ENCODE measurements at regions not wholly inside any gene's neighbourhood (a gene's known extent, or its start where the extent isn't known, plus 50 kb on each side); places are given as distances from the start of the nearest gene placed in this dataset.

GRCh38 chrX:14235004-14235403, 205.3 kb upstream of the GEMIN8 start:
- H3K36me3 ChIP-seq (ENCODE audit: control insufficient read depth, insufficient read depth, low read length), result no peaks in the 10 kb centered on the region

GRCh38 chrX:14232688-14233087, 203.0 kb upstream of the GEMIN8 start:
- TF ChIP-seq CTCF (IDR thresholded peaks at IDR 0.05), result no peak
- no peak overlapping the region for H3K27ac ChIP-seq
- no peak overlapping the region for H3K4me2 ChIP-seq (ENCODE audit: low read length)
- no peaks in the 10 kb centered on the region for H3K9me3 ChIP-seq (ENCODE audit: control insufficient read depth, low read length)
- no peaks in the 10 kb centered on the region for H3K79me2 ChIP-seq
- H3K4me3 ChIP-seq (ENCODE audit: low read depth, low read length), result no peak overlapping the region
- H3K9ac ChIP-seq, result no peak overlapping the region
- H2AFZ ChIP-seq, result no peak overlapping the region
- H3K36me3 ChIP-seq (ENCODE audit: control insufficient read depth, insufficient read depth, low read length), result no peaks in the 10 kb centered on the region
- H3K27me3 ChIP-seq (ENCODE audit: control insufficient read depth, insufficient read depth, low read length), result no peaks in the 10 kb centered on the region
- no peaks in the 10 kb centered on the region for H3K4me1 ChIP-seq

More at GRCh38 chrX:14235004-14235403, 205.3 kb upstream of the GEMIN8 start:
- no peak overlapping the region for H2AFZ ChIP-seq
- H3K4me2 ChIP-seq (ENCODE audit: low read length), result no peak overlapping the region
- no peaks in the 10 kb centered on the region for H3K27me3 ChIP-seq (ENCODE audit: control insufficient read depth, insufficient read depth, low read length)
- H3K27ac ChIP-seq, result no peak overlapping the region
- no peak overlapping the region for H3K9ac ChIP-seq
- TF ChIP-seq CTCF (IDR thresholded peaks at IDR 0.05), result no peak
- no peaks in the 10 kb centered on the region for H3K79me2 ChIP-seq
- no peaks in the 10 kb centered on the region for H3K9me3 ChIP-seq (ENCODE audit: control insufficient read depth, low read length)
- H3K4me3 ChIP-seq (ENCODE audit: low read depth, low read length), result no peak overlapping the region
- H3K4me1 ChIP-seq, result no peaks in the 10 kb centered on the region

GRCh38 chrX:14228611-14229010, 198.9 kb upstream of the GEMIN8 start:
- Histone ChIP-seq H2AFZ (no peak overlapping the region), H3K9ac (no peak overlapping the region), H3K9me3 (ENCODE audit: control insufficient read depth, low read length) (no peaks in the 10 kb centered on the region), H3K79me2 (no peaks in the 10 kb centered on the region), H3K4me3 (ENCODE audit: low read depth, low read length) (no peak overlapping the region), H3K27ac (no peak overlapping the region), H3K36me3 (ENCODE audit: control insufficient read depth, insufficient read depth, low read length) (no peaks in the 10 kb centered on the region), H3K27me3 (ENCODE audit: control insufficient read depth, insufficient read depth, low read length) (no peaks in the 10 kb centered on the region), H3K4me1 (no peaks in the 10 kb centered on the region), H3K4me2 (ENCODE audit: low read length) (no peak overlapping the region)
- TF ChIP-seq CTCF (IDR thresholded peaks at IDR 0.05), result no peak

GRCh38 chrX:14220386-14220944, 190.8 kb upstream of the GEMIN8 start:
- no peak overlapping the region for H3K4me3 ChIP-seq (ENCODE audit: low read depth, low read length)
- no peak overlapping the region for H2AFZ ChIP-seq
- H3K4me1 ChIP-seq, result no peaks in the 10 kb centered on the region
- H3K79me2 ChIP-seq, result no peaks in the 10 kb centered on the region
- H3K36me3 ChIP-seq (ENCODE audit: control insufficient read depth, insufficient read depth, low read length), result no peaks in the 10 kb centered on the region
- H3K4me2 ChIP-seq (ENCODE audit: low read length), result no peak overlapping the region
- H3K9me3 ChIP-seq (ENCODE audit: control insufficient read depth, low read length), result no peaks in the 10 kb centered on the region
- H3K27ac ChIP-seq, result no peak overlapping the region
- H3K27me3 ChIP-seq (ENCODE audit: control insufficient read depth, insufficient read depth, low read length), result no peaks in the 10 kb centered on the region
- no peak for TF ChIP-seq CTCF (IDR thresholded peaks at IDR 0.05)
- H3K9ac ChIP-seq, result no peak overlapping the region

GRCh38 chrX:14209034-14209433, 179.3 kb upstream of the GEMIN8 start:
- Histone ChIP-seq H3K36me3 (ENCODE audit: control insufficient read depth, insufficient read depth, low read length) (no peaks in the 10 kb centered on the region), H3K27ac (no peak overlapping the region), H2AFZ (no peak overlapping the region), H3K9ac (no peak overlapping the region), H3K4me1 (no peaks in the 10 kb centered on the region), H3K79me2 (no peaks in the 10 kb centered on the region), H3K4me3 (ENCODE audit: low read depth, low read length) (no peak overlapping the region), H3K27me3 (ENCODE audit: control insufficient read depth, insufficient read depth, low read length) (no peaks in the 10 kb centered on the region), H3K9me3 (ENCODE audit: control insufficient read depth, low read length) (no peaks in the 10 kb centered on the region), H3K4me2 (ENCODE audit: low read length) (no peak overlapping the region)
- no peak for TF ChIP-seq CTCF (IDR thresholded peaks at IDR 0.05)

Data from parathyroid adenoma (tissue), 2 donors.